HK-2 (cell line): ENCODE measurements at regions not wholly inside any gene's neighbourhood (a gene's known extent, or its start where the extent isn't known, plus 50 kb on each side); places are given as distances from the start of the nearest gene placed in this dataset.
"Not testable (repeated sequence)": the region's sequence is repeated elsewhere in the genome, so short reads cannot be mapped to it uniquely, and the experiment has no call there.

ENCODE experiments used
- DNase-seq: peaks from one replicate; pipeline ENCODE4 v3.0.0-alpha.2; 2018; ENCODE audit not compliant: unreplicated experiment

- DNase-seq = no peak
Observed at GRCh38 chr7:137110091-137110509, 233.4 kb downstream of the PTN start.

DNA sequence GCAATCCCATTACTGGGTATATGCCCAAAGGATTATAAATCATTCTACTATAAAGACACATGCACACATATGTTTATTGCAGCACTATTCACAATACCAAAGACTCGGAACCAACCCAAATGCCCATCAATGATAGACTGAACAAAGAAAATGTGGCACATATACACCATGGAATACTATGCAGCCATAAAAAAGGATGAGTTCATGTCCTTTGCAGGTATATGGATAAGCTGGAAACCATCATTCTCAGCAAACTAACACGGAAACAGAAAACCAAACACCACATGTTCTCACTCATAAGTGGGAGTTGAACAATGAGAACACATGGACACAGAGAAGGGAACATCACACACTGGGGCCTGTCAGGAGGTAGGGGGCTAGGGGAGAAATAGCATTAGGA lies 235.7 kb downstream of the PTN start:
- DNase-seq = not testable (repeated sequence)

DNA sequence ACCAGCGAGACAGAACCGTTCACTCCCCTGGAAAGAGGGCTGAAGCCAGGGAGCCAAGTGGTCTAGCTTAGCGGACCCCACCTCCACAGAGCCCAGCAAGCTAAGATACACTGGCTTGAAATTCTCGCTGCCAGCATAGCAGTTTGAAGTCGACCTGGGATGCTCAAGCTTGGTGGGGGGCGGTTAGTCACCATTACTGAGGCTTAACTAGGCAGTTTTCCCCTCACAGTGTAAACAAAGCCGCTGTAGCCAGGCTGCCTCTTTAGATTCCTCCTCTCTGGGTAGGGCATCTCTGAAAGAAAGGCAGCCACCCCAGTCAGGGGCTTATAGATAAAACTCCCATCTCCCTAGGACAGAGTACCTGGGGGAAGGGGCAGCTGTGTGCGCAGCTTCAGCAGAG lies 235.1 kb downstream of the CHRM2 start:
- DNase-seq = not testable (repeated sequence)

GRCh38 chr7:137097111-137097510 lies 228.7 kb downstream of the CHRM2 start:
- DNase-seq = no peak

DNA sequence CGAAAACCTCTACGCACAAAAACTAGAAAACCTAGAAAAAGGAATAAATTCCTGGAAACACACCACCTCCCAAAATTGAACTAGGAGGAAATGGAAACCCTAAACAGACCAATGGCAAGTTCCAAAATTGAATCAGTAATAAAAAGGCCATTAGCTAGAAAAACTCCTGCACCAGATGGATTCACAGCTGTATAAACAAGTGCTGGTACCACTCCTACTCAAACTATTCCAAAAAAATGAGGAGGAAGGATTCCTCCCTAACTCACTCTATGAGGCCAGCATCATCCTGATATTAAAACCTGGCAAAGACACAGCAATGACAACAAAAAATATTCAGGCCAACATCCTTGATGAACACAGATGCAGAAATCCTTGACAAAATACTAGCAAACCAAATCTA lies 228.2 kb downstream of the CHRM2 start:
- no peak for DNase-seq

DNA sequence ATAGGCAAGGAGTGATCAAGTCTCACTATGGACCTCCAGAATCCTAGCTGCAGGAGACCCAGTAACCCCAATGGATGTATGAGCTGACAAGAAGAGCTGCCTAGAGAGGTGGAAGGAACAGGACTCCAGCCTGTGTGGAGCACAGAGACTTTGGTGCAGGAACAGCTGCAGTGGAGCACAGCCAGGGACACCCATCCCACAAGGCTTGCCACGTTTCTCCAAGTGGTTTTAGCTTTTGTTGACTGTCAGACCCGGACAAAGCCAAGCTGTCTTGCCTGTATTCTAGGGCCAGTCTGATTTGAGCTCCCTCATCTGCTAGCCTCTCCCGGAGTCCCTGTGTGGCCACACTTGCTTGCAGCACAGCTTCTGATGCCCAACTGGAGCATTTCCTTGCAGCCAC lies 224.7 kb downstream of the CHRM2 start:
- DNase-seq = no peak

DNA sequence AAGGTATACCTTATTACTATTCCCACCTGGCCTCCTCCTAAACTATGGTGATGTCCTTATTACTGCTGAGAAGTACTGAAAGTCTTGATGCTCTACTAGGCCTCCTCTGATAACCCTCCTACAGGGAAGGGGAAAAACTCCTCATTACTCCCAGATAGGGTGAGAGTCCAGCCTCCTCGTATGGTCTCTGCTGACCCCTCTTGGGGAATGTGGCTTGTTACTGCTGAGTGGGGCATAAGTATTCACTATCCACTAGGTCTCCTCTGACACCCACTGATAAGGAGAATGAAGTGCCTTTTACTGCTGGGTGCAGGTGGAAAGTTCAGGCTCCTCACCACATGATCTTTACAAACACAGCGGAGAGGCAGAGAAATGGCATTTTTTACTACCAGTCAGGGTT lies 222.9 kb downstream of the CHRM2 start:
- no peak for DNase-seq

- DNase-seq = no peak
Observed at GRCh38 chr7:137086896-137087295, 218.4 kb downstream of the CHRM2 start.

- DNase-seq = no peak
Observed at GRCh38 chr7:137084607-137085380, 216.3 kb downstream of the CHRM2 start.

DNA sequence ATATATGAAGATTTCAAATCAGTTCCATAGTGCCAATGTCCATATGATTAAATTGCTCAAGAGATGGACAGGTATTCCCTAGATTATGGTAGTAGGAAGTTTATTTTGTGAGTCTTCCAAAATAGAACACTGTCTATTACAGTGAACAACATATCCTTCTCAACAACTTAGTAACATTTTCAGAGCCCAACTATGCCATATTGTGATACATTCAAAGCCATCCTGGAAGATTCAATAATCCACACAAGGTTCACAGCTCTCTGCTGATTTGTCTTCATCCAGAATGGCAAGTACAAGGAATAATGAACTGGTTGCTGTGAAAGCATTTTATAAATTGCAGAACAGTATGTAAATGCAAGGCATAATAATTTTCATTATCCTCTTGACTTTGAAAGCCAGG lies 213.9 kb downstream of the CHRM2 start:
- no peak for DNase-seq

GRCh38 chr7:137081321-137082093 lies 213.1 kb downstream of the CHRM2 start:
- DNase-seq = no peak

GRCh38 chr7:137080516-137081203 lies 212.2 kb downstream of the CHRM2 start:
- no peak for DNase-seq

GRCh38 chr7:137078781-137079180 lies 210.3 kb downstream of the CHRM2 start:
- DNase-seq = no peak

GRCh38 chr7:137074391-137075030 lies 206.1 kb downstream of the CHRM2 start:
- DNase-seq = no peak

GRCh38 chr7:137073571-137074325 lies 205.3 kb downstream of the CHRM2 start:
- DNase-seq = no peak
